Endodermal cell (in vitro differentiated cells): ENCODE measurements at regions not wholly inside any gene's neighbourhood (a gene's known extent, or its start where the extent isn't known, plus 50 kb on each side); places are given as distances from the start of the nearest gene placed in this dataset.

ENCODE experiments used
- DNase-seq: peaks from one replicate; pipeline ENCODE4 v3.0.0-alpha.2; 2017
- H3K27ac ChIP-seq: 2 replicates; pipeline ENCODE4 v1.5.1; 2013; ENCODE audit warnings: mild to moderate bottlenecking, low read depth, low read length, moderate library complexity
- H3K27me3 ChIP-seq: 2 replicates; pipeline ENCODE4 v1.6.1; 2013; ENCODE audit warnings: mild to moderate bottlenecking, low read length, moderate library complexity; ENCODE audit not compliant: insufficient read depth, control insufficient read depth, poor library complexity, severe bottlenecking
- H3K36me3 ChIP-seq: 2 replicates; pipeline ENCODE4 v1.7.0; 2013; ENCODE audit warnings: mild to moderate bottlenecking, low read length, moderate library complexity; ENCODE audit not compliant: control insufficient read depth, insufficient read depth
- H3K4me1 ChIP-seq: one replicate; pipeline ENCODE4 v1.7.0; 2013; ENCODE audit warnings: low read length; ENCODE audit not compliant: control insufficient read depth, insufficient read depth
- H3K4me3 ChIP-seq: 2 replicates; pipeline ENCODE4 v1.5.1; 2013; ENCODE audit warnings: mild to moderate bottlenecking, low read length, moderate library complexity
- H3K9ac ChIP-seq: 2 replicates; pipeline ENCODE4 v1.6.1; 2013; ENCODE audit warnings: mild to moderate bottlenecking, low read length, moderate library complexity; ENCODE audit not compliant: poor library complexity, severe bottlenecking; ENCODE audit errors: extremely low read depth
- H3K9me3 ChIP-seq: 2 replicates; pipeline ENCODE4 v1.6.1; 2013; ENCODE audit warnings: mild to moderate bottlenecking, low read length, moderate library complexity; ENCODE audit not compliant: control insufficient read depth
- H3K27ac Mint-ChIP-seq: 2 replicates; pipeline ENCODE4 v1.8.0; 2020; ENCODE audit warnings: mixed read lengths
- H3K27me3 Mint-ChIP-seq: 2 replicates; pipeline ENCODE4 v1.8.0; 2021; ENCODE audit warnings: mild to moderate bottlenecking, mixed read lengths; ENCODE audit not compliant: insufficient read depth
- H3K36me3 Mint-ChIP-seq: 2 replicates; pipeline ENCODE4 v1.8.0; 2020; ENCODE audit warnings: low read depth, mixed read lengths
- H3K4me1 Mint-ChIP-seq: 2 replicates; pipeline ENCODE4 v1.8.0; 2020; ENCODE audit warnings: mixed read lengths
- H3K4me3 Mint-ChIP-seq: 2 replicates; pipeline ENCODE4 v1.8.0; 2020; ENCODE audit warnings: mild to moderate bottlenecking, moderate library complexity, mixed read lengths
- H3K9me3 Mint-ChIP-seq: 2 replicates; pipeline ENCODE4 v1.8.0; 2020; ENCODE audit warnings: mild to moderate bottlenecking, mixed read lengths
- WGBS, 2 experiments: methylation state at CpG; one replicate each; pipeline versions ENCODE4 v1.1.5 to v1.1.7; 2013; ENCODE audit warnings: missing lambda C conversion rate in 2 of 2, mixed read lengths in 1 of 2; ENCODE audit not compliant: insufficient coverage in 1 of 2, insufficient read length in 1 of 2; 5-methylcytosine and 5-hydroxymethylcytosine counted together
- TF ChIP-seq, protein P1 (sequence below): fragments of 200-600 bp; sonication (generic); conservative IDR thresholded peaks from 2 replicates; pipeline ENCODE4 v1.5.0; 2021; ENCODE audit warnings: antibody characterized with exemption, mild to moderate bottlenecking

DNA sequence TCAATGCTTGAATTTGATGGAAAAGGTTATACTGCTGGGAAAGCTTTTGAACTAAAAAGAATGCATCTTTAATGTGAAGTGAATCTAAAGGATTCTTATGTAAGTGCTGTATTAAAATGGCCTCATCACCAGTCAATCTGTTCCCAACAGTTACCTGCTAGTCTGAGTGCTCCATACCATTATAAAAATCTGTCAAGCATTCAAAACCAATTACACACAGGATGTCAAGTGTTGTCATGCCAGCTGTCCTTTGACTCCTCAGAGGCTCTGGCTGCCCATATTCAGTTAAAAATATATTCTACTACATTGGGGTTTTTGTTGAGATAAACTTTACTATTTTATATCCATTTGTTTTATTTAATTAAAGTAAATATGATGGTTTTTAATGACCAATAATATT is 1587.7 kb downstream of the AMY1C start:
- no peak overlapping the region for H3K27ac Mint-ChIP-seq
- no peak for DNase-seq
- H3K4me3 Mint-ChIP-seq = no peak overlapping the region
- H3K9ac ChIP-seq = no peak overlapping the region
- H3K9me3 Mint-ChIP-seq = no peaks in the 10 kb centered on the region
- H3K4me1 Mint-ChIP-seq = no peaks in the 10 kb centered on the region
- no peaks in the 10 kb centered on the region for H3K4me1 ChIP-seq
- no peaks in the 10 kb centered on the region for H3K36me3 Mint-ChIP-seq
- no peaks in the 10 kb centered on the region for H3K27me3 ChIP-seq
- H3K9me3 ChIP-seq = no peaks in the 10 kb centered on the region
- no peak overlapping the region for H3K27ac ChIP-seq
- H3K4me3 ChIP-seq = no peak overlapping the region
- TF ChIP-seq, protein P1, sequence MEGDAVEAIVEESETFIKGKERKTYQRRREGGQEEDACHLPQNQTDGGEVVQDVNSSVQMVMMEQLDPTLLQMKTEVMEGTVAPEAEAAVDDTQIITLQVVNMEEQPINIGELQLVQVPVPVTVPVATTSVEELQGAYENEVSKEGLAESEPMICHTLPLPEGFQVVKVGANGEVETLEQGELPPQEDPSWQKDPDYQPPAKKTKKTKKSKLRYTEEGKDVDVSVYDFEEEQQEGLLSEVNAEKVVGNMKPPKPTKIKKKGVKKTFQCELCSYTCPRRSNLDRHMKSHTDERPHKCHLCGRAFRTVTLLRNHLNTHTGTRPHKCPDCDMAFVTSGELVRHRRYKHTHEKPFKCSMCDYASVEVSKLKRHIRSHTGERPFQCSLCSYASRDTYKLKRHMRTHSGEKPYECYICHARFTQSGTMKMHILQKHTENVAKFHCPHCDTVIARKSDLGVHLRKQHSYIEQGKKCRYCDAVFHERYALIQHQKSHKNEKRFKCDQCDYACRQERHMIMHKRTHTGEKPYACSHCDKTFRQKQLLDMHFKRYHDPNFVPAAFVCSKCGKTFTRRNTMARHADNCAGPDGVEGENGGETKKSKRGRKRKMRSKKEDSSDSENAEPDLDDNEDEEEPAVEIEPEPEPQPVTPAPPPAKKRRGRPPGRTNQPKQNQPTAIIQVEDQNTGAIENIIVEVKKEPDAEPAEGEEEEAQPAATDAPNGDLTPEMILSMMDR = no peak
- no peaks in the 10 kb centered on the region for H3K36me3 ChIP-seq
- H3K27me3 Mint-ChIP-seq = no peaks in the 10 kb centered on the region

DNA sequence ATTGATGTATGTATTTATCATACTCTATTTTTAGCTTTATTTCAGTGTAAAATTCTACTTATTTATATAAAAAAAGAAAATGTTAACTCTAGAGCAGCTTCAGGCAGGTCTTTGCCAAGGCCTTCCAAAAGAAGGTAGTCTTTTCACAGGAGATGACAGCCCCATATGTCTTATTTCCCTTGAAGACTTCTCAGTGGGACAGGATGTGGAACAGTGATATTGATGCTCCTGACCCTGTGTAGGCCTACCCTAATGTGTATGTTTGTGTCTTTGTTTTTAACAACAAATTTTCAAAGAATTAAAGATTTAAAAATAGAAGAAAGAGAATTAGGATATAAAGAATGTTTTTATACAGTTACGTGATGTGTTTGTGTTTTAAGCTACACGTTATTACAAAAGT is 1593.6 kb downstream of the AMY1C start:
- H3K9me3 Mint-ChIP-seq = peaks cover 14% of the 10 kb centered on the region

DNA sequence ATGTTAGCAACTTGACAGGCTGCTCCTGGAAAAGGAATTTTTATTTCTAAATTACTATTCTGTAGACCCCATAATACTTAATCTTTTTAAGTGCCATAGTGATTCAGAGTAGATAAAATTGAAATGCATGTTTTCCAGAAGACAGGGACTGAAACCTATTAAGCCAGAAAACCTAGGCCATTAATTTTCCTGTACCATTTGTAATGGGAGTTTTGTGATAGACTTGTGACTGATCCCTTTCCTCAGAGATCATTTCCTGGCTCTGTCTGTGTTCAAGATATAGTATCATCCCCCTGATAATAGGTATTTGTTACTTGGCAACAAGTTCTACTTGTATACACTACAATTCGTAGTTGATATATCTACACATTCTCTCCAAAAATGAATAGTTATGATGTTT is 1609.8 kb downstream of the AMY1C start:
- Histone ChIP-seq H3K27ac (no peak overlapping the region), H3K4me1 (peaks cover 7% of the 10 kb centered on the region), H3K9ac (no peak overlapping the region), H3K36me3 (no peaks in the 10 kb centered on the region), H3K9me3 (peaks cover 6% of the 10 kb centered on the region), H3K27me3 (no peaks in the 10 kb centered on the region), H3K4me3 (no peak overlapping the region)
- Mint-ChIP-seq H3K4me3 (no peak overlapping the region), H3K27me3 (no peaks in the 10 kb centered on the region), H3K36me3 (peaks cover 3% of the 10 kb centered on the region), H3K27ac (no peak overlapping the region), H3K4me1 (peaks cover under 1% of the 10 kb centered on the region), H3K9me3 (peaks cover 6% of the 10 kb centered on the region)
- TF ChIP-seq, protein P1 = no peak
- DNase-seq = no peak
- 83% methylated on average over 1 of the region's 1 CpG; no CpG with 5 or more reads in 1 of the 2 experiments for WGBS, 2 experiments

More for the DNA sequence above, 1593.6 kb downstream of the AMY1C start:
- Mint-ChIP-seq H3K36me3 (no peaks in the 10 kb centered on the region), H3K27ac (no peak overlapping the region), H3K4me3 (no peak overlapping the region), H3K27me3 (no peaks in the 10 kb centered on the region), H3K4me1 (peaks cover 4% of the 10 kb centered on the region)
- H3K36me3 ChIP-seq = no peaks in the 10 kb centered on the region
- DNase-seq = no peak
- H3K9me3 ChIP-seq = no peaks in the 10 kb centered on the region
- H3K9ac ChIP-seq = no peak overlapping the region
- H3K27ac ChIP-seq = no peak overlapping the region
- TF ChIP-seq, protein P1 = no peak
- no peak overlapping the region for H3K4me3 ChIP-seq
- 88% methylated on average over 2 of the region's 2 CpGs; no CpG with 5 or more reads in 1 of the 2 experiments for WGBS, 2 experiments
- H3K27me3 ChIP-seq = no peaks in the 10 kb centered on the region
- no peaks in the 10 kb centered on the region for H3K4me1 ChIP-seq
